Uterus (tissue), 2 donors: ENCODE measurements at regions not wholly inside any gene's neighbourhood (a gene's known extent, or its start where the extent isn't known, plus 50 kb on each side); places are given as distances from the start of the nearest gene placed in this dataset.

ENCODE experiments used
- POLR2A ChIP-seq, 2 donors: fragments of 450-650 bp; IDR thresholded peaks; one replicate each; pipeline ENCODE4 v1.6.1; 2016; ENCODE audit warnings: antibody characterized with exemption in 2 of 2, mild to moderate bottlenecking in 1 of 2, moderate library complexity in 1 of 2
- TF ChIP-seq, protein P1 (sequence below), 4 experiments: fragments of 200-600 bp in 2 of 4; fragments of 450-650 bp in 2 of 4; sonication (generic) in 2 of 4; IDR thresholded peaks; one replicate each; pipeline ENCODE4 v1.5.1; 2016 to 2019; ENCODE audit warnings: antibody characterized with exemption in 4 of 4, mild to moderate bottlenecking in 2 of 4, moderate library complexity in 1 of 4

DNA sequence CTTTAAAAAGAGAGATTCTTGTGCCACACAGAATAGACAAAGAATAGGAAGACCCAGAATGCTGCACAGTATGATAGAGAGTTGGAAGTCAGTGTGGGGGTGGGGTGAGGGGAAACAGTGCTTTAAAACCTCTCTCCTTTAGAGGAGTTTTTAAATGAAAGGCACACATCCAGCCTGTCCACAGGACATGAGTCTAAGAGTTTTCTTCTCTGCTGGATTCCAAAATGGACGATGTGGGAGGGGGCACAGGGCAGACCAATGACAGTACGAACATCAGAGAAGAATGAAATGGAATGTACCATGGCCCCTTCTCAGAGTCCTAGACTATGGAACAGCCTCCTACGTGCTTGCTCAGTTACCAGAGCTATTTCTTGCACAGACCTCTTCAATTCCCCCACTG, 458.2 kb upstream of the DAB1 start:
- TF ChIP-seq, protein P1, sequence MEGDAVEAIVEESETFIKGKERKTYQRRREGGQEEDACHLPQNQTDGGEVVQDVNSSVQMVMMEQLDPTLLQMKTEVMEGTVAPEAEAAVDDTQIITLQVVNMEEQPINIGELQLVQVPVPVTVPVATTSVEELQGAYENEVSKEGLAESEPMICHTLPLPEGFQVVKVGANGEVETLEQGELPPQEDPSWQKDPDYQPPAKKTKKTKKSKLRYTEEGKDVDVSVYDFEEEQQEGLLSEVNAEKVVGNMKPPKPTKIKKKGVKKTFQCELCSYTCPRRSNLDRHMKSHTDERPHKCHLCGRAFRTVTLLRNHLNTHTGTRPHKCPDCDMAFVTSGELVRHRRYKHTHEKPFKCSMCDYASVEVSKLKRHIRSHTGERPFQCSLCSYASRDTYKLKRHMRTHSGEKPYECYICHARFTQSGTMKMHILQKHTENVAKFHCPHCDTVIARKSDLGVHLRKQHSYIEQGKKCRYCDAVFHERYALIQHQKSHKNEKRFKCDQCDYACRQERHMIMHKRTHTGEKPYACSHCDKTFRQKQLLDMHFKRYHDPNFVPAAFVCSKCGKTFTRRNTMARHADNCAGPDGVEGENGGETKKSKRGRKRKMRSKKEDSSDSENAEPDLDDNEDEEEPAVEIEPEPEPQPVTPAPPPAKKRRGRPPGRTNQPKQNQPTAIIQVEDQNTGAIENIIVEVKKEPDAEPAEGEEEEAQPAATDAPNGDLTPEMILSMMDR (IDR thresholded peaks at IDR 0.05), result no peak
- no peak for TF ChIP-seq POLR2A (IDR thresholded peaks at IDR 0.05)
